DOHH2 (cell line): ENCODE measurements at regions not wholly inside any gene's neighbourhood (a gene's known extent, or its start where the extent isn't known, plus 50 kb on each side); places are given as distances from the start of the nearest gene placed in this dataset.

Experiments used
- EZH2phosphoT487 ChIP-seq: fragments of 200-600 bp; sonication (generic); IDR thresholded peaks from 2 replicates; pipeline ENCODE4 v1.6.1; 2017; ENCODE audit warnings: borderline replicate concordance, mild to moderate bottlenecking, antibody characterized with exemption, low read length, moderate library complexity, mixed read lengths
- TF ChIP-seq, protein P1 (sequence below): fragments of 200-600 bp; sonication (generic); IDR thresholded peaks from one replicate; pipeline ENCODE4 v1.5.1; 2014; ENCODE audit warnings: antibody characterized with exemption, mild to moderate bottlenecking, low read depth, low read length; ENCODE audit not compliant: poor library complexity, severe bottlenecking

DNA sequence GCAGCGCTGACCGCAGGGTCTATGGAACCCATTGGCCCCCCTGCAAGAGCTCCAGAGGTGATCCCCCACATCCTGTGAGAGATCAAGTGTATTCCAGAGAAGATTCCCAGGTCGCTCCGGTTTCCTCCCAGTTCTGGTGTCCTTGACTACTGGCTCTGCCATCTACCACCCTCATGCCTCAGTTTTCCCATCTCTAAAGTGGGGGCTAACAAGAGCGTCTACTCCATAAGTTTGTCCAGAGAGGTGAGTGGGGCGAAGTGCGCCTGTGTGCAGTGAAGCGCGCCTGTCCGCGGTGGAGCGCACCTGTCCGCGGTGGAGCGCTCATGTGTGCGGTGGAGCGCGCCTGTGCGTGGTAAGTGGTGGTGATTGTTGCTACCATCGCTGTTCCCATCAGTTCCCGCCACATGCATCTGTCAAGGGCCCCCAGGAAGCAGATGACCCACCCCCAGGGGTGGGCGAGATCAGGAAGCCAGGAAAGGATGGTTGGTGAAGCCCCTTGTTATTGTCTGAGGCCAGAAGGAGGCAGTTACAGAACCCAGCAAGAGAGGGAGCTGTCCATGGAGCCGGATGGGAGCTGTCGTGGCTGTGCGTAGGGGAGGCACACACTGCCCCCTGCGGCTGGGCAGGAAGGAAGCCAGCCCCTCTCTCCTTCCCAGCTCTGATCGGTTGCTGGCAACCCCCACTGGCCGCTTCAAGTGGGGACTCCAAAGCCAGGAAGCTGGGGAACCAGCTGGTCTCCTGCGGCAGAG, 73.2 kb upstream of the FGF3 start:
- TF ChIP-seq, protein P1, sequence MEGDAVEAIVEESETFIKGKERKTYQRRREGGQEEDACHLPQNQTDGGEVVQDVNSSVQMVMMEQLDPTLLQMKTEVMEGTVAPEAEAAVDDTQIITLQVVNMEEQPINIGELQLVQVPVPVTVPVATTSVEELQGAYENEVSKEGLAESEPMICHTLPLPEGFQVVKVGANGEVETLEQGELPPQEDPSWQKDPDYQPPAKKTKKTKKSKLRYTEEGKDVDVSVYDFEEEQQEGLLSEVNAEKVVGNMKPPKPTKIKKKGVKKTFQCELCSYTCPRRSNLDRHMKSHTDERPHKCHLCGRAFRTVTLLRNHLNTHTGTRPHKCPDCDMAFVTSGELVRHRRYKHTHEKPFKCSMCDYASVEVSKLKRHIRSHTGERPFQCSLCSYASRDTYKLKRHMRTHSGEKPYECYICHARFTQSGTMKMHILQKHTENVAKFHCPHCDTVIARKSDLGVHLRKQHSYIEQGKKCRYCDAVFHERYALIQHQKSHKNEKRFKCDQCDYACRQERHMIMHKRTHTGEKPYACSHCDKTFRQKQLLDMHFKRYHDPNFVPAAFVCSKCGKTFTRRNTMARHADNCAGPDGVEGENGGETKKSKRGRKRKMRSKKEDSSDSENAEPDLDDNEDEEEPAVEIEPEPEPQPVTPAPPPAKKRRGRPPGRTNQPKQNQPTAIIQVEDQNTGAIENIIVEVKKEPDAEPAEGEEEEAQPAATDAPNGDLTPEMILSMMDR = no peak
- TF ChIP-seq EZH2phosphoT487 = no peak
